OCI-LY7 (cell line): ENCODE measurements at regions not wholly inside any gene's neighbourhood (a gene's known extent, or its start where the extent isn't known, plus 50 kb on each side); places are given as distances from the start of the nearest gene placed in this dataset.

Experiments used
- BruUV-seq: library from RNA; stranded (reverse); fragments of 400-500 nt; replicated peaks from 2 replicates; lab custom pipeline; 2021; lab: Mats Ljungman, UMichigan
- CTCF ChIA-PET: fragments of 300-600 bp; sonication (Branson Sonifier 250); formaldehyde crosslinking; loops from one replicate; lab custom pipeline; 2022; ENCODE audit warnings: antibody characterized with exemption; ENCODE audit not compliant: unreplicated experiment; lab: Charles Lee
- POLR2A ChIA-PET: fragments of 300-600 bp; sonication (Branson Sonifier 250); formaldehyde crosslinking; loops from one replicate; lab custom pipeline; 2022; ENCODE audit warnings: antibody characterized with exemption; lab: Charles Lee
- DNase-seq: peaks from one replicate; pipeline ENCODE4 v3.0.0-alpha.2; 2015; ENCODE audit warnings: low spot score
- H2AFZ ChIP-seq: fragments of 200-600 bp; sonication (generic), shearing (Covaris generic); 2 replicates; pipeline ENCODE4 v1.6.1; 2014; ENCODE audit warnings: mild to moderate bottlenecking, antibody characterized with exemption, low read length, moderate library complexity
- H3K27ac ChIP-seq: fragments of 200-600 bp; sonication (generic); 2 replicates; pipeline ENCODE4 v1.5.1; 2014; ENCODE audit warnings: mixed run types, low read depth, mild to moderate bottlenecking, moderate library complexity, low read length, inconsistent platforms; ENCODE audit not compliant: poor library complexity, severe bottlenecking
- H3K36me3 ChIP-seq: fragments of 200-600 bp; sonication (generic); 2 replicates; pipeline ENCODE4 v1.6.1; 2014; ENCODE audit warnings: mild to moderate bottlenecking, antibody characterized with exemption, low read length, moderate library complexity, mixed read lengths; ENCODE audit not compliant: insufficient read depth
- H3K4me1 ChIP-seq: fragments of 200-600 bp; sonication (generic); 2 replicates; pipeline ENCODE4 v1.5.1; 2014; ENCODE audit warnings: mild to moderate bottlenecking, low read length; ENCODE audit not compliant: insufficient read depth, poor library complexity, severe bottlenecking
- H3K4me2 ChIP-seq: fragments of 200-600 bp; sonication (generic); 2 replicates; pipeline ENCODE4 v1.6.1; 2014; ENCODE audit warnings: mild to moderate bottlenecking, low read length
- H3K4me3 ChIP-seq: fragments of 200-600 bp; sonication (generic); 2 replicates; pipeline ENCODE4 v1.5.1; 2014; ENCODE audit warnings: mild to moderate bottlenecking, low read depth, low read length; ENCODE audit not compliant: poor library complexity, severe bottlenecking
- H3K79me2 ChIP-seq: fragments of 200-600 bp; sonication (generic); 2 replicates; pipeline ENCODE4 v1.6.1; 2016; ENCODE audit warnings: low read depth, mild to moderate bottlenecking, low read length, moderate library complexity, mixed read lengths; ENCODE audit not compliant: insufficient read depth
- H3K9me2 ChIP-seq: fragments of 200-600 bp; sonication (generic); 2 replicates; pipeline ENCODE4 v1.6.1; 2016; ENCODE audit warnings: mild to moderate bottlenecking, low read length, mixed read lengths; ENCODE audit not compliant: insufficient read depth
- H3K9me3 ChIP-seq: fragments of 200-600 bp; sonication (generic); 2 replicates; pipeline ENCODE4 v1.6.1; 2014; ENCODE audit warnings: mild to moderate bottlenecking, mixed run types, low read length, mixed read lengths
- H4K20me1 ChIP-seq: fragments of 200-600 bp; sonication (generic); 2 replicates; pipeline ENCODE4 v1.6.1; 2014; ENCODE audit warnings: mild to moderate bottlenecking, antibody characterized with exemption, low read length, moderate library complexity, mixed read lengths; ENCODE audit not compliant: insufficient read depth
- EZH2phosphoT487 ChIP-seq: fragments of 200-600 bp; sonication (generic); IDR thresholded peaks from 2 replicates; pipeline ENCODE4 v1.6.1; 2018; ENCODE audit warnings: low read depth, borderline replicate concordance, mild to moderate bottlenecking, mixed run types, antibody characterized with exemption, low read length, moderate library complexity, mixed read lengths
- intact Hi-C: fragments of 100-400 bp; cut with micrococcal nuclease; formaldehyde crosslinking; loops from one replicate; pipeline ENCODE4 v1.10.0; 2022; ENCODE audit not compliant: unreplicated experiment
- TF ChIP-seq, protein P1 (sequence below): fragments of 200-600 bp; sonication (generic); conservative IDR thresholded peaks from 2 replicates; pipeline ENCODE4 v1.5.1; 2014; ENCODE audit warnings: mild to moderate bottlenecking, antibody characterized with exemption, low read length, moderate library complexity, mixed read lengths

DNA sequence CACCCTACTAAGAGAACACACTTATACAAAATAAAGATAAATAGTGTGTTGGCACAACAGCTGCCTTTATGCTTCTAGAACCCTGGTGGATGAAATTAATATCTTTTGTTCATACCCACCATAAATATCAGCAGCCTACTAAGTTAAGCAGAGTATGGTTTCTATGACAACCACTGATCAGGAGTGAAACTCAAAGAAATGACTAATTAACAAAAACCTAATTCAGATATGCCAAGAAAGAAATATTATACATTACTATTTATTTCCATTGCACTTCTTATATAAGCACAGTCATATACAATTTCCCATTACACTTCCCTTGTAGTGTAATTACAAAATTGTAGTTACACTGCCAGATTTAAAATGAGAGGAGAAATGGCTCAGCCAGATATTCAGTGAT lies 164.1 kb upstream of the CDKN3 start:
- Histone ChIP-seq H3K4me1 (no peaks in the 10 kb centered on the region), H3K27ac (no peak overlapping the region), H2AFZ (no peak overlapping the region), H3K4me2 (no peak overlapping the region), H3K79me2 (no peaks in the 10 kb centered on the region), H3K36me3 (no peaks in the 10 kb centered on the region), H3K9me3 (no peaks in the 10 kb centered on the region), H4K20me1 (no peaks in the 10 kb centered on the region), H3K9me2 (no peaks in the 10 kb centered on the region), H3K4me3 (no peak overlapping the region)
- ChIA-PET CTCF (no interaction called here), POLR2A (interaction anchor here (1.0 kb wide), 1 partner anchor 13 kb away, joined by 4 read pairs; no protein-coding TSS in a partner anchor)
- no TSS peak for BruUV-seq
- intact Hi-C loops: no loop called here
- TF ChIP-seq EZH2phosphoT487: no peak
- TF ChIP-seq, protein P1, sequence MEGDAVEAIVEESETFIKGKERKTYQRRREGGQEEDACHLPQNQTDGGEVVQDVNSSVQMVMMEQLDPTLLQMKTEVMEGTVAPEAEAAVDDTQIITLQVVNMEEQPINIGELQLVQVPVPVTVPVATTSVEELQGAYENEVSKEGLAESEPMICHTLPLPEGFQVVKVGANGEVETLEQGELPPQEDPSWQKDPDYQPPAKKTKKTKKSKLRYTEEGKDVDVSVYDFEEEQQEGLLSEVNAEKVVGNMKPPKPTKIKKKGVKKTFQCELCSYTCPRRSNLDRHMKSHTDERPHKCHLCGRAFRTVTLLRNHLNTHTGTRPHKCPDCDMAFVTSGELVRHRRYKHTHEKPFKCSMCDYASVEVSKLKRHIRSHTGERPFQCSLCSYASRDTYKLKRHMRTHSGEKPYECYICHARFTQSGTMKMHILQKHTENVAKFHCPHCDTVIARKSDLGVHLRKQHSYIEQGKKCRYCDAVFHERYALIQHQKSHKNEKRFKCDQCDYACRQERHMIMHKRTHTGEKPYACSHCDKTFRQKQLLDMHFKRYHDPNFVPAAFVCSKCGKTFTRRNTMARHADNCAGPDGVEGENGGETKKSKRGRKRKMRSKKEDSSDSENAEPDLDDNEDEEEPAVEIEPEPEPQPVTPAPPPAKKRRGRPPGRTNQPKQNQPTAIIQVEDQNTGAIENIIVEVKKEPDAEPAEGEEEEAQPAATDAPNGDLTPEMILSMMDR: no peak
- no peak for DNase-seq

DNA sequence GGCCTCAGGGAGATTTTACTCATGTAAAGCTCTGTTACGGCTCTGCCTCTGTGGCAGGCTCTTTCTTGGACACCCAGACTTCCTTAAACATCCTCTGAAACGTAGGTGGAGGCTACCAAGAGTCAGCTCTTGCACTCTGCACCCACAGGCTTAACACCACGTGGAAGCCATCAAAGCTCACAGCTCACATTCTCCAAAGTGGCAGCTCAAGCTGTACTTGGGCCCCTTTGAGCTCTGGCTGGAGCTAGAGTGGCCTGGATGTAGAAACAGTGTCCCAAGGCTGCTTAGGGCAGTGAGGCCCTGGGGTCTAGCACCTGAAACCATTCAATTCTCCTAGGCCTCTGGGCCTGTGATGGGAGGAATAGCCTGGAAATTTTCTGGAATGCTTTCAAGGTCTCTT lies 155.3 kb upstream of the CDKN3 start:
- Histone ChIP-seq H2AFZ (no peak overlapping the region), H3K36me3 (no peaks in the 10 kb centered on the region), H3K4me1 (no peaks in the 10 kb centered on the region), H3K9me2 (no peaks in the 10 kb centered on the region), H3K4me2 (no peak overlapping the region), H4K20me1 (no peaks in the 10 kb centered on the region), H3K4me3 (no peak overlapping the region), H3K27ac (no peak overlapping the region), H3K9me3 (no peaks in the 10 kb centered on the region), H3K79me2 (no peaks in the 10 kb centered on the region)
- BruUV-seq: no TSS peak
- no peak for TF ChIP-seq EZH2phosphoT487
- TF ChIP-seq, protein P1: no peak
- intact Hi-C loops: no loop called here
- POLR2A ChIA-PET: no interaction called here
- CTCF ChIA-PET: no interaction called here
- no peak for DNase-seq

DNA sequence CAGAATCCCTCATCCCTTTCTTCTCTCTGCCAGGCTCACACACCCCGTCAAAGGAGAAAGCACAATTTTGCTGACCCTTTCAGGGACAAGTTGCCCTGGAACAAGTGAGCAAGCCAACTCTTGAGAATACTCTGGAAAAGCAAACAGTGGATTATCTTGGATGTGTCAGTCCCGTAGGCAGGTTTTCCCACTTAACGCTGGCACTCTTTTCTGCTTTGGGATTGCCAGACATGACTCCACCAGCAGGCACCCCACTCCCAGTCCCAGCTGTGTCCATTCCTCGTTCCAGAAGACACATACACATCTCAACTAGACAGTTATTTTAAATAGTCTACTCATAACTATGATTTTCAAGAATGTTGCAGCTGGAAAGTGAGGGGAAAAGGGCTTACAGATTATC lies 145.5 kb upstream of the CDKN3 start:
- no peak for DNase-seq
- Histone ChIP-seq H3K36me3 (no peaks in the 10 kb centered on the region), H3K4me2 (no peak overlapping the region), H3K4me3 (no peak overlapping the region), H4K20me1 (no peaks in the 10 kb centered on the region), H3K9me3 (no peaks in the 10 kb centered on the region), H3K9me2 (no peaks in the 10 kb centered on the region), H3K4me1 (no peaks in the 10 kb centered on the region), H3K79me2 (no peaks in the 10 kb centered on the region), H2AFZ (no peak overlapping the region), H3K27ac (no peak overlapping the region)
- intact Hi-C loops: no loop called here
- TF ChIP-seq EZH2phosphoT487: no peak
- TF ChIP-seq, protein P1: no peak
- no TSS peak for BruUV-seq
- ChIA-PET CTCF (no interaction called here), POLR2A (no interaction called here)
